Breast epithelium (tissue), 3 donors: ENCODE measurements at regions not wholly inside any gene's neighbourhood (a gene's known extent, or its start where the extent isn't known, plus 50 kb on each side); places are given as distances from the start of the nearest gene placed in this dataset.

Source experiments
- CTCF ChIP-seq, 3 donors: fragments of 450-650 bp; IDR thresholded peaks; one replicate each; pipeline ENCODE4 v1.5.1; 2016 to 2017; ENCODE audit warnings: antibody characterized with exemption in 3 of 3, mild to moderate bottlenecking in 3 of 3, moderate library complexity in 3 of 3
- POLR2A ChIP-seq: fragments of 450-650 bp; IDR thresholded peaks from one replicate; pipeline ENCODE4 v1.6.1; 2016; ENCODE audit warnings: antibody characterized with exemption, mild to moderate bottlenecking, moderate library complexity
- POLR2AphosphoS5 ChIP-seq, 3 donors: sonication (generic); formaldehyde crosslinking; IDR thresholded peaks; one replicate each; pipeline ENCODE4 v1.6.1; 2017; ENCODE audit warnings: antibody characterized with exemption in 3 of 3

GRCh38 chr14:71586131-71586897 lies 345.9 kb upstream of the RGS6 start:
- TF ChIP-seq POLR2AphosphoS5 (IDR thresholded peaks at IDR 0.05) (peak in 2 of 3 donors; percentile 8 to 16), CTCF (IDR thresholded peaks at IDR 0.05) (no peak), POLR2A (no peak)
